Astrocyte of the spinal cord (primary cell): ENCODE measurements at regions not wholly inside any gene's neighbourhood (a gene's known extent, or its start where the extent isn't known, plus 50 kb on each side); places are given as distances from the start of the nearest gene placed in this dataset.

Experiments
- DNase-seq: peaks from one replicate; pipeline ENCODE4 v3.0.0; 2011; ENCODE audit warnings: low read depth, low spot score
- H3K4me3 ChIP-seq: 2 replicates; pipeline ENCODE4 v1.5.1; 2011; ENCODE audit warnings: low read depth, mild to moderate bottlenecking, low read length, moderate library complexity
- in situ Hi-C: cut with HindIII; loops from 2 replicates; pipeline ENCODE4 v1.10.0; 2017; ENCODE audit warnings: low sequenced_read_pairs
- TF ChIP-seq, protein P1 (sequence below): IDR thresholded peaks from 2 replicates; pipeline ENCODE4 v1.5.1; 2012; ENCODE audit warnings: low read depth, mild to moderate bottlenecking, low read length, inconsistent platforms

DNA sequence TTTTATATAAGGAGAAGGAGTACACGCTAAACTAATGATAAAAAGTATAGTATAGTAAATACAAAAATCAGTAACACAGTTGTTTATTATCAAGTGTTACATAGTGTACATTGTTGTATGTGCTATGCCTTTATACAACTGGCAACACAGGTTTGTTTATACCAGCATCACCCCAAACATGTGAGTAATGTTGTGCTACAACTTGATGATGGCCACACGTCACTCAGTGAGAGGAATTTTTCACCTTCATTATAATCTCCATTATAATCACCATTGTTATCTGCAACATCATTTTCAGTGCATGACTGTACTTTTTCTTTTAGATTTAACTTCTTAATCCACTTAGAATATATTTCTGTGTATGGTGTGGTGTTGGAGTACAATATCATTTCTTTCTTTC lies 204.0 kb upstream of the CTNNB1 start:
- in situ Hi-C loops: no loop called here
- TF ChIP-seq, protein P1, sequence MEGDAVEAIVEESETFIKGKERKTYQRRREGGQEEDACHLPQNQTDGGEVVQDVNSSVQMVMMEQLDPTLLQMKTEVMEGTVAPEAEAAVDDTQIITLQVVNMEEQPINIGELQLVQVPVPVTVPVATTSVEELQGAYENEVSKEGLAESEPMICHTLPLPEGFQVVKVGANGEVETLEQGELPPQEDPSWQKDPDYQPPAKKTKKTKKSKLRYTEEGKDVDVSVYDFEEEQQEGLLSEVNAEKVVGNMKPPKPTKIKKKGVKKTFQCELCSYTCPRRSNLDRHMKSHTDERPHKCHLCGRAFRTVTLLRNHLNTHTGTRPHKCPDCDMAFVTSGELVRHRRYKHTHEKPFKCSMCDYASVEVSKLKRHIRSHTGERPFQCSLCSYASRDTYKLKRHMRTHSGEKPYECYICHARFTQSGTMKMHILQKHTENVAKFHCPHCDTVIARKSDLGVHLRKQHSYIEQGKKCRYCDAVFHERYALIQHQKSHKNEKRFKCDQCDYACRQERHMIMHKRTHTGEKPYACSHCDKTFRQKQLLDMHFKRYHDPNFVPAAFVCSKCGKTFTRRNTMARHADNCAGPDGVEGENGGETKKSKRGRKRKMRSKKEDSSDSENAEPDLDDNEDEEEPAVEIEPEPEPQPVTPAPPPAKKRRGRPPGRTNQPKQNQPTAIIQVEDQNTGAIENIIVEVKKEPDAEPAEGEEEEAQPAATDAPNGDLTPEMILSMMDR: no peak
- DNase-seq: no peak
- no peak overlapping the region for H3K4me3 ChIP-seq

DNA sequence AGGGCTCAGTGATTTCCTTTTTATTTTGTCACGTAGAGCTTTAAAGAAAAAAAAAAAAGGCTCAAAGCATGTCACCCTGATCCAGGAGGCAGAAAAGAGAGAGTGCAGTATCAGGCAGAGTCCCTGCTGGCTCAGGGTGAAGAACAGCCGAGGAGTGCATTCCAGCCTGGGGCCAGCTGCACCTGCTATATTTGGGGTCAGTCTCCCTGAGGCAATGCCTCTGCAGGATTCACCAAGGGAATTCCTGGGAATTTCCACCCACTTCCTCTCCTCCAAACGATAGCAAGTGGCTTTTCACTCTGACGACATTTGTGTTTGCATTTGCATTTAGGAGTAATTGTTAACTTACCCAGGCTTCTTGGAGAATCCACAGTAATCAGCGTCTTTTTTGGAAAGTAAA lies 202.9 kb upstream of the CTNNB1 start:
- no peak for DNase-seq
- in situ Hi-C loops: no loop called here
- TF ChIP-seq, protein P1: no peak
- H3K4me3 ChIP-seq: no peak overlapping the region

DNA sequence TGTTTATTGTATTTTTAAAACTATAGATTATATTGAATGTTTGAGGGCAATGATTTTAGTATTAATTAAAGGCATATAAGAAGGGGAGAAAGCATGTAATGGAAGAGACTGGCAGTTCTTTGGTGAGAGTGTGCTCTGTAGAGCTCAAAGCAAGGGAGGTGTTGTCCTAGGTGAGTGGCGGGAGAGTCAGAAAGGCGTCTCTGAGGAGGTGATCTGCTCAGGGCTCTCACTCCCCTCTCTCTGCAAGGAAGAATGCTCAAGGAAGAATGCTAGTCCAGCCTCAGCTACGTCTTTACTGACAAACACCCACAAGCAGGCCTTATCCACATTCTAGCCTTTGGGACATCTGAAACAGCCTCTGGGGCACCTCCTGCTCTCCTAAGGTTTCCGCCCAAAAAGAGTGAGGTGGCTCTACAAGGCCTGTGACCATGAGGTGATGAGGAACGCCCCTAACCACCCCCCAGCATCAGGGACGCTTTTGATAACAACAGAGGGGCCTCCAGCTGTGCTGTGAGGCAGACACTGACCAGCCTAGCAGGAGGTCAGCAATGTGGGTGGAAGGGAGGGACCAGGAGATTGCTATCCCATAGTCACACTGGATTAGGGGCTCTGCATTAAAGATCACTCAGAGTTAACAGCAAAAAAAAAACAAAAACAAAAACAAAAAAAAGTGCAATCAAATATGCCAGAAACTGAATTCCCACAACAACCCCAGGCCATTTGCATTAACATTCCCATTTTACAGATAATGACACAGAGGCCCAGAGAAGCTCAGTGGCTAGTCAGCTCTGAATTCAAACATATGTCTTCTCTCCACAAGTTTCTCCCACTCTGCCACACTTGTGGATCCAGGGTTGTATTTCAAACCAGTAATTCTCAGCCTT lies 202.2 kb upstream of the CTNNB1 start:
- no peak overlapping the region for H3K4me3 ChIP-seq
- DNase-seq: no peak
- in situ Hi-C loops: no loop called here
- TF ChIP-seq, protein P1: no peak

DNA sequence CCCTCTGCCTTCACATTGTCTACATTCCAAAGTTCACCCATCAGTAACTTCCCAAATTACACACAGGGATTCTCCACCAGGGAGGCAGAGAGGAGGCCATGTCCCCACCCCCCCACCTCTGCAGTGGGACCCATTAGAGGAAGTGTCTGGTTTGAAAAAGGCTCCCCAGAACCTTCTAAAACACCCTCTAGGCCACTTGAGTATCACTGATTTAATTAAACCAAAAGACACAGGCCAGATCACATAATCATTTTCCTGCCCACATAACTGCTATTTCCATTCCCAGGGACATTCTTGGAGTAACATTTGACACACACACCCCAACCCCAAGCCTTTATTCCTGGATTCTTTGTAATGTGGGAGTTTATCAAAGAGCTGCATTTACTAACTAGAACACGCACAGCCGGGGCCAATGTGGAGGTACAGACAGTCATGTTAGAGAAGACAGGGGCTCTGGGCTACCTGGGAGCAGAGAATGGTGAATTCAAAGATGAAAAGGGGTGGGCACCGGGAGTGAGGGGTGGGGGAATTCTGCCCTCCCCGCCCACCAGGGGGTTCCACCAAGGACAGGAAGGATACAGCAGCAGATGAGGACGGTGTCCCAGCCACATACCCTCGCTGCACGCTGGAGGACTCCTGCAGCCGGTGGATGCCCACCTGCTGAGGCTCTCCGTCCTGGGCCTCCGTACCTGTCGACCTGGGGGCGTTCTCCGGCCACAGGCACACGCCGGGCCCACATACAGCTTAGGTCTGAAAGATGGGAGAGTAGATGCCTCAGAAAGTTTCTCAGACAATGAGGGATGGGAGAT lies 201.4 kb upstream of the CTNNB1 start:
- H3K4me3 ChIP-seq: no peak overlapping the region
- TF ChIP-seq, protein P1: no peak
- in situ Hi-C loops: no loop called here
- no peak for DNase-seq

DNA sequence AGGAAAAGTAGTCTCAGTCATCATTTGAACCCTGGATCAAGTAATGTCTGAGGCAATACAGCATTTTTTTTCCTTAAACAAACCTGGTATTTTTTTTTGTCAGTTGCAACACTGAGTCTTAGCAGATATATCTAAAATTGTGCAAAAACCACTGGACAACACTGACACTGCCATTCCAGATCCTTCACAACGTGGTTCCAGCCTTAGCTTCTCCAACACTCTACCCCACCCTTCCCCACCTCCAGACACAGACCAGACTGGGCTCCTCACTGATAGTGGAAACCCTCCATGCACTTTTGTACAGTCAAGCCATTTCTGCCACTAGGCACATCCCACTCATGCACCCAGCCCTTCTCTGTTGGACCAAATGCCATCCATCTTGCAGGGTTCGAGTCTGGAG lies 199.6 kb upstream of the CTNNB1 start:
- no peak for DNase-seq
- in situ Hi-C loops: no loop called here
- TF ChIP-seq, protein P1: no peak
- no peak overlapping the region for H3K4me3 ChIP-seq

DNA sequence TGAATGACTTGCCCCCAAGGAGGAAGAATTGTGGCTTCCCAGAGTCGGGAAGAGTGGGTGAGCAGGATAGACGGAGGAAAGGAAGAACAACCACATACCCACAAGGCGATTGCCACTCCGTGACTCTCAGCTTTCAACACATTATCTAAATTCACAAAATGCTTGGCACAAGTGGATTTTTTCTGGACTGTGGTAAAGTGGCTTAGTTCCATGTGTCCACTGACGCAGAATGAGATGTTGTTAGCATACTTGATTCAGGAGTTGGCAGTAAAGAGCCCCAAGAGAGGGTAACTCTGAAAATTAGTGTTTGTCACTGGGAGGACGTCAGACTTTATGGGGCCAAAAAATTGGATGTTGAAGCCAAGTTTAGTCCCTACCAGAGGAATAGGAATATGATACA lies 198.8 kb upstream of the CTNNB1 start:
- peak; percentile 56 for DNase-seq
- no peak overlapping the region for H3K4me3 ChIP-seq
- TF ChIP-seq, protein P1: no peak
- in situ Hi-C loops: no loop called here
